ELR (cell line): ENCODE measurements at regions not wholly inside any gene's neighbourhood (a gene's known extent, or its start where the extent isn't known, plus 50 kb on each side); places are given as distances from the start of the nearest gene placed in this dataset.

Experiments
- DNase-seq: peaks from one replicate; pipeline ENCODE4 v3.0.0-alpha.2; 2015; ENCODE audit warnings: low read depth

- no peak for DNase-seq
Observed at GRCh38 chr20:52261792-52262191, 70.2 kb upstream of the ZFP64 start.

GRCh38 chr20:52259295-52259694, 67.7 kb upstream of the ZFP64 start:
- DNase-seq: no peak

- no peak for DNase-seq
Observed at GRCh38 chr20:52256454-52256853, 64.9 kb upstream of the ZFP64 start.

GRCh38 chr20:52252664-52253063, 61.1 kb upstream of the ZFP64 start:
- DNase-seq: no peak

GRCh38 chr20:52251827-52252226, 60.2 kb upstream of the ZFP64 start:
- no peak for DNase-seq

DNA sequence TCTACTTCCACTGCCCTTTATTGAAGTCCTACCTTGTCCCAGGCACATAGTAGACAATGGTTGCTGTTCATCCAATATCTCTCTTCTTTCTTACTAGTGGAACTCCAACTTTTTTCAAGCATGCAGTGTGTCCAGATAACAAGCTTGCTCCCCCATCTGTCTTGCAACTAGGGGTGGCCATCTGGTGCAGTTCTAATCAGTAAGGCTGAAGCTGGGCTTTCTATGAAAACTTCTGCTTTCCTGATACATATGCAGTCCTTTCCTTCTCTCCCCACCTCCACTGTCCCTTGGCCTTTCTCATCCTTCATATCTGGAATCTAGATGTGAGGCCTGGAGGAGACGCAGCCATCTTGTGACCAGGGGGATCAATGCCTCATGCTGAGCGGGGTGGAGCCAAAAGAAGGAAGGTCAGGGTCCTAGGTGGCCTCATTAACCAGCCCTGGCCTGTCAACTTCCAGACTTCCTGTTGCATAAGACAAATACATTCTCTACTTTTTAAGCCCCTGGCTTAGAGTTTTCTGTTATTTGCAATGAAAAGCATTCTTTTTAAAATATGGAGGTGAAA, 59.6 kb upstream of the ZFP64 start:
- DNase-seq: no peak

- DNase-seq: no peak
Observed at GRCh38 chr20:52247548-52247947, 56.0 kb upstream of the ZFP64 start.

DNA sequence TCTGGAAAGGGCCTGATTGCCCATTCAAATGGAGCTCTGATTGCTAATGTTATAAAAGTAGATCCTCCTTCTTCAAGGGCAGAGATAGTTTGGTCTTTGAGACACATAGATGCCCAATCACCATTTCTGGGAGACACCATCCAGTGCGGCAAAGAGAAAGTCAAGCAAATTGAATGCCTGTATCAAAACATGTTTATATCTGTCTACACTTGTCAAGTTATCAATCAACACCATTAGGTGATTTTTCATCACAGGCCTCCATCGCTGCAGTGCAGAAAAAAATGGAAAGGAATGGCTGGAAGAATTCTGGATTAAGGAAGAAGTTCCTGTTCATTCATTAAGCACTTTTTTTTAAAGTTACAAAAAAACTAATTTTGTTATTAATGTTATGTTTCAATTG, 54.8 kb upstream of the ZFP64 start:
- no peak for DNase-seq

DNA sequence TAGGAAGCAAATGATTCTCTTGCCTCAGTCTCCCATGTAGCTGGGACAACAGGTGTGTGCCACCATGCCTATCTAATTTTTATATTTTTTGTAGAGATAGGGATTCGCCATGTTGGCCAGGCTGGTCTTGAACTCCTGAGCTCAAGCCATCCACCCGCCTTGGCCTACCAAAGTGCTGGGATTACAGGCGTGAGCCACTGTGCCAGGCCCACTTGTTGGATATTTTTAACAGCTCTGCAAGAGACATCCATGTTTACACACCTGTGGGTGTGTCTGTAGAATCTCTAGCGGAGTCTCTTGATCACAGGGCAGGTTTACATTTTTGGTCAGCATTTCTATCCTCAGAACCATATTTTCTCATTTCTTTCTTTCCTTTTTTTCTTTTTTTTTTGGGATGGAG, 53.1 kb upstream of the ZFP64 start:
- no peak for DNase-seq

DNA sequence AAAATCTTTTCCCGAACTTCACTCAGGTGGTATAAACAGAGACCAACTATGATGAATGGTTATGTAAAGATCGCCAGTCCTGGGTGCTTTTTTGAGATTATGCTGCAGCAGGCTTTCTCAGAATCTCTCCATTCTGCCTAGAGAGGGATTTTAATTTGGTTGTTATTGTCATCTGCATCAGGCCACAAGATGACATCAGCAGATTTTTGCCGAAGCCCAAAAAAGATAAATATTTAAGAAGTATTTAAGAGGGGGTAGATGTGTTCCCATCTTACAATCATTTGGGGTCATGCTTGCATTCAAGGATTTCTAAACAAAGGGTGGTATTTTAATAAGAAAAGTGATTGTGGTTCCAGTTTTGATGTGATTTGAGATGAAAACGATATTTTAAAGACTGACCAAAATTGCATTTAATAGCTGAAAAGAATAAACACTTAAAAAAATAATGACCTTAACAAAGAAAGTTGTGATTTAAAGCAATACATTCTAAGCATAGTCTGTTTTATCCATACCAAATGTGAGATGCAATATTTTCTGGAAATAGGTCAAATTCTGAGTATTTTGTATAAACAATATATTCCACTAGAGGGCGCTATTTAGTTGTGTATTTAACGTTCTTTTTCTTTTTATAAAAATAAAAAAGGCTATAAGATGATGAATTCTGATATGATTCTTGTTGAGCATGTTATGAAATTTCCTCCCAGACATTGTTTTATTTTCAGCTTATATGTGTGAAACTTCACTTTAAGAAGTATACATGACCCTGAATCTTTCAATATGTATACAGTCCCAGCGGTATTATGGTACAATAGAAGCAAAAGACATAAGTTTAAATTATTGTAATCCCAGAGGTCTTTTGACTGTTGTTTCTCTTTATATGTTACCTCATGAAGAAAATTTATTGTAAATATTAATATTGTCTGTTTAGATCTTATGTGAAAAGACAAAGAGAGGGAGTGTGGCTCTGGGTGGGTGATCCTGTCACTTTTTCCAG, 51.0 kb upstream of the ZFP64 start:
- DNase-seq: peak; percentile 66
